ENCODE measurements at regions not wholly inside any gene's neighbourhood (a gene's known extent, or its start where the extent isn't known, plus 50 kb on each side); places are given as distances from the start of the nearest gene placed in this dataset.

DNA sequence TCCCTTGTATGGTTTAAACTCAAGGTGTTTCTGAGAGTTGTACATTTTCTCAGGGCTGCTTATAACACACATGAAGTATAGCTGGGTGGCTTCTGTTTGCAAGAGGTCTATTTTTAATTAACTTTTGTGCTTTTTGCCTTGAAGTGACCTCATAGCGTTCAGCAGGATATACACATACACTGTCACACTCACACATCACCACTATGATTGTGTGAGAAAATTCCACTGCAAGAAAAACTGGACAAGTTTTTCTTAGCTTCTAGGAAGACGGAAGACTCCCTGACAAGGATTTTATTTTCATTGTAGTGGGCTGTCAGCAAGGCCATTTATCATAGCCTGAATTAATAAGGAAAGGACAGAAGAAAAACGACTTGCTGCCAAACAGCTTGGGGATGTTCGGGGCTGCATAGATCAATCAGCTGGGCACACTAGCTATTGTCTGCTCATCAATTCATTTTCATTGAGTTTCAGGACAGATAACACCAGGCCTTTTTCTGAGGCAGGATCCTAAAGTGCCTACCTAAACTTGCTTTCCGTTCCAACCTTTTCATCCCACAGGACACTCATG lies 192.8 kb upstream of the CRBN start:
- TF ChIP-seq PAX5 (IDR thresholded peaks at IDR 0.05; ENCODE audit: insufficient read depth, low read length, severe bottlenecking) (no peak), POLR2A (IDR thresholded peaks at IDR 0.05; ENCODE audit: low read depth, low read length) (no peak)
